ENCODE measurements at regions not wholly inside any gene's neighbourhood (a gene's known extent, or its start where the extent isn't known, plus 50 kb on each side); places are given as distances from the start of the nearest gene placed in this dataset.

DNA sequence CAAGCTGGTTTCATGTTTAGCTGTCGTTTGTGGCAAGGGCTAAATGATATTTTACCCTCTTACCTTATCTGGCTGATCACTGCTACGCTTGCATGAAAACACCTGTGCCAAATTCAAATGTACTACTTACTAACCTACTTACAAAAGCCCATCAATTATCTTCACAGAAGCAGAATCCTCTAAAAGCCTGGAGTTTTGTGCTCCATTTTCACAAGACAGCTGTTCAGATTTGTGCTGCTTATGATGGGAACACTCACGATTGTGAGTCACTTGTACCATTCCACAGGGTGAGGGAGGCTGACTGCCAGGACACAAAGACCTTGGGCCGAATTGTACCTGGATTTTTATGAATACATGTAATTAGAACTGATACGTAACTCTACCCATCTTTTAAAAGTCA, 245.0 kb upstream of the NPY start:
- TF ChIP-seq, protein P1, sequence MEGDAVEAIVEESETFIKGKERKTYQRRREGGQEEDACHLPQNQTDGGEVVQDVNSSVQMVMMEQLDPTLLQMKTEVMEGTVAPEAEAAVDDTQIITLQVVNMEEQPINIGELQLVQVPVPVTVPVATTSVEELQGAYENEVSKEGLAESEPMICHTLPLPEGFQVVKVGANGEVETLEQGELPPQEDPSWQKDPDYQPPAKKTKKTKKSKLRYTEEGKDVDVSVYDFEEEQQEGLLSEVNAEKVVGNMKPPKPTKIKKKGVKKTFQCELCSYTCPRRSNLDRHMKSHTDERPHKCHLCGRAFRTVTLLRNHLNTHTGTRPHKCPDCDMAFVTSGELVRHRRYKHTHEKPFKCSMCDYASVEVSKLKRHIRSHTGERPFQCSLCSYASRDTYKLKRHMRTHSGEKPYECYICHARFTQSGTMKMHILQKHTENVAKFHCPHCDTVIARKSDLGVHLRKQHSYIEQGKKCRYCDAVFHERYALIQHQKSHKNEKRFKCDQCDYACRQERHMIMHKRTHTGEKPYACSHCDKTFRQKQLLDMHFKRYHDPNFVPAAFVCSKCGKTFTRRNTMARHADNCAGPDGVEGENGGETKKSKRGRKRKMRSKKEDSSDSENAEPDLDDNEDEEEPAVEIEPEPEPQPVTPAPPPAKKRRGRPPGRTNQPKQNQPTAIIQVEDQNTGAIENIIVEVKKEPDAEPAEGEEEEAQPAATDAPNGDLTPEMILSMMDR (IDR thresholded peaks at IDR 0.05): no peak
- no peak for TF ChIP-seq POLR2A (IDR thresholded peaks at IDR 0.05)
